Inferior parietal cortex (tissue), 1 donor: ENCODE measurements at regions not wholly inside any gene's neighbourhood (a gene's known extent, or its start where the extent isn't known, plus 50 kb on each side); places are given as distances from the start of the nearest gene placed in this dataset.

Experiments used
- DNase-seq: peaks from one replicate; pipeline ENCODE4 v3.0.0-alpha.2; 2016; ENCODE audit errors: extremely low spot score

- no peak for DNase-seq
Observed at GRCh38 chr6:138607478-138608433, 108.5 kb upstream of the NHSL1 start.

DNA sequence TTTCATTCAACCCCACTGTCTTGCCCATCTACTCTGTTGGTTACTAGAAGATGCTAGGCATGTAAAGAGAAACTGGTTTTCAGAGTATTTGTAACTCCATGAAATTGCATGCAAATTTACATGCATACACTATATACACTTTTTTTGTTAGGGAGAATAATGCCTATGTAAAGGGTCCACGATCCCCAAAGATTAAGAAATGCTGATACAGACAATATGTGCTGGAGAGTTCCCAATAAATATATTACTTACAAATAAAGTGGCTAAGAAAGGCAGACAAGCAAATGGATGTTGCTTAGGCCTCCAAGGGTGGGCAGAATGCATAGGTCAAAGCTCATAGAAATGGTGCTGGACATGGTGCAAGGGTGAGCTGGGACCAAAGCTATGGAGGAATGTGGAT, 109.6 kb upstream of the NHSL1 start:
- no peak for DNase-seq

DNA sequence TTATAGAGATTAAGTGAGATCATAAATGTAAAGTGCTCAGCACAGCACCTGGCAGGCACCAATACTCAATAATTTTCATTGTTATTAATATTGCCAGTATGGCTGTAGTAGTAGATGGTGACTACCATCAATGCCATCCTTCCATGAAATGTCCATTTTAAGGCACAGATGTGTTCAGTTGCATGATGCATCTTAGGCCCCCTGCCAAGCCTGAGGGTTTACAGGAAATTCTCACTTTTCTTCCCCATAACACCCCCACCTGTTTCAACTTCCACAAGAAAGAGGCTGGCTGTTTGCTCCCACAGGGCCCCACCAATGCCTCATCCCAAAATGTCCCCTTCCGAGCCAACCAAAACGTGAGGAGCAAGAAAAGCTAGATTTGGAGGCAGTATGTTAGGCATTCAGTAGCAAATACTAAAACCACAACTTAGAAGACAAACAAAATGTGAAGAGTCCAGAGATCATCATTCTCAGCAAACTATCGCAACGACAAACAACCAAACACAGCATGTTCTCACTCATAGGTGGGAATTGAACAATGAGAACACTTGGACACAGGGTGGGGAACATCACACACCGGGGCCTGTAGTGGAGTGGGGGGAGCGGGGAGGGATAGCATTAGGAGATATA, 110.6 kb upstream of the NHSL1 start:
- DNase-seq, result no peak

DNA sequence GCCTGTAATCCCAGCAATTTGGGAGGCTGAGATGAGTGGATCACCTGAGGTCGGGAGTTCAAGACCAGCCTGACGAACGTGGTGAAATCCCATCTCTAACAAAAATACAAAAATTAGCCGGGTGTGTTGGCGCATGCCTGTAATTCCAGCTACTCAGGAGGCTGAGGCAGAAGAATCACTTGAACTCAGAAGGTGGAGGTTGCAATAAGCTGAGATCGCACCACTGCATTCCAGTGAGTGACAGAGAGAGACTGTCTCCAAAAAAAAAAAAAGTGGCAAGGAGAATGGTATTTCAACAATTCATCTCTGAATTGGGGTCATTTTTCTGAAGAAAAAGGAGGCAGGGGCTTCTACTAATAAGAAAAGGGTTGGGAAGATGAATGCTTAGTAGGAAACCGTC, 111.5 kb upstream of the NHSL1 start:
- DNase-seq, result no peak

DNA sequence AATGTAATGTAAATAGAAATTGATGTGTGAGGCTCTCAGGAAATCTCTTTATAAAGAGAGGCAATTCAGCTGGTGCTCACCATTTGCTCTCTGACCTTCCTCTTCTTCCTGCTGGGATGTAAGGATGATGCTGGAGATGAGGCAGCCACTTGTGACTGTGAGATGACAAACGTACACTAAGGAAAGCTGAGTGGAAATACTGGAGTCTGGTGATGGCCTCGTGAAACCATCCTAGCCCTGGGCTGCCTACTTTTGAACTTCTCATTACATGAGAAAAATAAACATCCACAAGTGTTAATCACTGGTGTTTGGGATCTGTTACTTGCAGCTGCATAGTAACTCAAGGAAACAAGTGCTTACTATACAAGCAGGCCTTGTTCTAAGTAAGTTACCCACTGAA, 114.9 kb upstream of the NHSL1 start:
- no peak for DNase-seq

- no peak for DNase-seq
Observed at GRCh38 chr6:138618168-138618567, 118.9 kb upstream of the NHSL1 start.

- no peak for DNase-seq
Observed at GRCh38 chr6:138620630-138621029, 121.3 kb upstream of the NHSL1 start.

GRCh38 chr6:138622967-138623366, 123.7 kb upstream of the NHSL1 start:
- DNase-seq, result no peak

GRCh38 chr6:138631566-138631965, 132.3 kb upstream of the NHSL1 start:
- DNase-seq, result no peak

DNA sequence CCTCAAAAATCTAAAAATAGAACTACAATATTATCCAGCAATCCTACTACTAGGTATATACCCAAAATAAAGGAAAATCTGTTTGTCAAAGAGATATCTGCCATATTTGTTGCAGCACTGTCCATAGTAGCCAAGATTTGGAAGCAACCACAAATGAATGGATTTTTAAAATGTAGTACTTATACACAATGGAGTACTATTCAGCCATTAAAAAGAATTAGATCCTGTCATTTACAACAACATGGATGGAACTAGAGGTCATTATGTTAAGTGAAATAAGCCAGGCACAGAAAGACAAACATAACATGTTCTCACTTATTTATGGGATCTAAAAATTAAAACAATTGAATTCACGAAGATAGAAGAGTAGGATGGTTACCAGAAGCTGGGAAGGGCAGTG, 135.7 kb upstream of the CCDC28A start:
- DNase-seq, result no peak

- no peak for DNase-seq
Observed at GRCh38 chr6:138638604-138639003, 135.0 kb upstream of the CCDC28A start.

GRCh38 chr6:138640028-138640427, 133.5 kb upstream of the CCDC28A start:
- no peak for DNase-seq

DNA sequence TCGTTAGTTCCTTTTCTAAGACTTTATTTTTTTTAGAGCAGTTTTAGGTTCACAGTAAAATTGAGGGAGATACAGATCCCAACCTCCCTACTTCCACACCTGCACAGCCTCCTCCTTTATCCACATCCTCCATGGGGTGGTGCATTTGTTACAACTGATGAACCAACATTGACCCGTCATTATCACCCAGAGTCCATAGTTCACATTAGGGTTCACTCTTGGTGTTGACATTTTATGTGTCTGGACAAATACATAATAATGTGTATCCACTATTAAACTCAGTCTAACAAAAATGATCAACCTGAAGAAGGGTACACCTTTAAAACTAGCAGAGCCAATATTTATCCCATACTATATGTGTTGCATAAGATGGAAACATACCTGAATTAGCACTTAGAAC, 130.4 kb upstream of the CCDC28A start:
- no peak for DNase-seq

- DNase-seq, result no peak
Observed at GRCh38 chr6:138645976-138646640, 127.5 kb upstream of the CCDC28A start.

GRCh38 chr6:138647006-138647405, 126.6 kb upstream of the CCDC28A start:
- DNase-seq, result no peak

DNA sequence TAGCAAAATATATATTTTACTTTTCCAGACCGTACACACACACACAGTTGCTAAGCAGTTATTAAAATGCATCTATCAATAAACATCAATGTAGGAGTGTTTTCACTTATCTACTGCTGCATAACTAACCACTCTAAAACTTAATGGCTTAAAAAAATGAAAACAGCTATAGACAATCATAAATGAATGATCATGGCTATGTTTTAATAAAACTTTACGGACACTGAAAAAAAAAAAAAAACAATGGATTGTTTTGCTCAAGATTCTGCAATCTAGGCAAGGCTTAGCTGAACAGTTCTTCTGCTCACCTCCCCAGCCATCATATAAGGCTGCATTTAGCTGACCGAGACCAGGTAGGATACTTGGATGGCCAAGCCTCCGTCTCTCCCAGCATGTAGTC, 125.4 kb upstream of the CCDC28A start:
- no peak for DNase-seq

DNA sequence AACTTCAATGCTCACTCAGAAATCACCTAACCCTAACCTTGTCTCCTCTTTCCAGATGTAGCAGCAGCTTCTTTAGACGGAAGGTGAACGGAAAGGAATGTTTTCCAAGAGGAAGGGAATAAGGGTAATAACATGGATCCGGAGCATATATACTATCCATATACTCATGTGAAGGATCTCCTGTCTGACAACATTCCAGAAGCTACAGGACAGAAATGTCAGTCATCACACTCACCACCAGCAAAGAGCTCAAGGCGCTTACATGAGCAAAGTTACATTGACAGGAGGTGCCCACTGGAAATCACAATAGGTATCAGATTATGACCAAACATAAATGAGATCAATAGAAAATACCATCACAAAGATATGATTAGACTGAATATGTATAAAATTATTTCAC, 122.1 kb upstream of the CCDC28A start:
- no peak for DNase-seq

DNA sequence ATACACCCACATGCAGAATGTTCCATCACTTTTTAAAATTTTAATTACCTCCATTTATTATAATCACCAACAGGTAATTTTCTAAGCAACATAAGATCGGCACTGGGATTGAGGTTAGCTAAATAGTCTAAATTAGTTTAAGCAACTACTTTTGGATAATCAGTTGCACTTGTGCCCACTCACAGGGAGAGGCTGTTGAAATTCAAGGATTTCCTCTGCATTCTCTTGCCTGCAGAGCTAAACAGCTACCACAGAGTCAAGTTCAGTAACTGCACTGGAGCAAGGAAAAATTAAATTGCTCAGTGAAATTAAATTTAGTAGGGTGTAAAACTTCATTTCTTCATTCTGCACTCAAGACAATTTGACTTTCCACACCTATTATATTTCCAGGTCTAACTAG, 120.7 kb upstream of the CCDC28A start:
- DNase-seq, result no peak

- no peak for DNase-seq
Observed at GRCh38 chr6:138653435-138653834, 120.1 kb upstream of the CCDC28A start.

DNA sequence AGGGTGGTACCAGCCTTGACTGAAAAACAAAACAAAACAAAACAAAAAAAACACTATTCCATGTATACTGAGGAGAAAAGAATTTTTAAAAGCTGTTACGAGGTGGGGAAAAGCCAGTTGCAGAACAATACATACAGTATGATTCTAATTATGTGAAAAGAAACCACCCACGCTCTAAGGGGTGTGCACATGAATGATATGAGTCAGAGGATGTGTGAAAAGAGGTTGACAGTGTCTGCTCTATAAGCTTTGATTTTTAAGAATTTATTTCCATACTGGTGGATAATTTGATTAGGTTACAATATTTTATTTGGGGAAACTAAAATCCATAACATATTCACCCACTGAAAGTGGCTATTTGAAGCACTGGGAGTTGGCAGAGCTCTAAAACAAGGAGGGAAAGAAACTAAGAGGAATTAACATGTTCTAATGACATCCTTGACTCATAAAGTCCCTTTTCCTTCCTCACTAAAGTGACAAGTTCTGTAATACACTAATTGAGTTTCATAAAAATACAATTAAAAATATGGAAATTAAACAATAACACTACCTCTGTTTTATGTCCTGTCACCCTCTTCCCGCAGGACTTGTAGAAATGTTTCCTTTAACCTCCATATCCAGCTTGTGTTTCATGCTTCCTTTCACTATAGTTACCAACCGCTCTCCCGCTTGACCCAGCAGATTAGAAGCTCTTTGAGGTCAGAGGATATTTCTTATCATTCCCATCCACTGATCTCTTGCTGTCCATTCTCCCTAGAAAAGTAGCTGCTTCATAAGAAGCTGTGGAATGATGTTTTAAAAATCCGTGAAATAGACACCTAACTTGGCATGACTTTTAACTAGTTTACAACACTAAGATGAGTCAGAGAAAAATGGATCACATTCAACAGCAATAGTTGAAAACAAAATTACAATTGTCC, 118.6 kb upstream of the CCDC28A start:
- DNase-seq, result no peak

- no peak for DNase-seq
Observed at GRCh38 chr6:138655828-138656227, 117.7 kb upstream of the CCDC28A start.
